ENCODE measurements at regions not wholly inside any gene's neighbourhood (a gene's known extent, or its start where the extent isn't known, plus 50 kb on each side); places are given as distances from the start of the nearest gene placed in this dataset.

GRCh38 chr1:214864896-214865688 lies 217.4 kb upstream of the KCNK2 start:
- no peak for TF ChIP-seq CREB1 (CRISPR knock-in tag; IDR thresholded peaks at IDR 0.05)
- no peak for TF ChIP-seq CTCF (IDR thresholded peaks at IDR 0.05)
- no peak for TF ChIP-seq ATF3 (CRISPR knock-in tag; conservative IDR thresholded peaks at IDR 0.05)

Data from WTC11 (cell line).